ENCODE measurements at regions not wholly inside any gene's neighbourhood (a gene's known extent, or its start where the extent isn't known, plus 50 kb on each side); places are given as distances from the start of the nearest gene placed in this dataset.

DNA sequence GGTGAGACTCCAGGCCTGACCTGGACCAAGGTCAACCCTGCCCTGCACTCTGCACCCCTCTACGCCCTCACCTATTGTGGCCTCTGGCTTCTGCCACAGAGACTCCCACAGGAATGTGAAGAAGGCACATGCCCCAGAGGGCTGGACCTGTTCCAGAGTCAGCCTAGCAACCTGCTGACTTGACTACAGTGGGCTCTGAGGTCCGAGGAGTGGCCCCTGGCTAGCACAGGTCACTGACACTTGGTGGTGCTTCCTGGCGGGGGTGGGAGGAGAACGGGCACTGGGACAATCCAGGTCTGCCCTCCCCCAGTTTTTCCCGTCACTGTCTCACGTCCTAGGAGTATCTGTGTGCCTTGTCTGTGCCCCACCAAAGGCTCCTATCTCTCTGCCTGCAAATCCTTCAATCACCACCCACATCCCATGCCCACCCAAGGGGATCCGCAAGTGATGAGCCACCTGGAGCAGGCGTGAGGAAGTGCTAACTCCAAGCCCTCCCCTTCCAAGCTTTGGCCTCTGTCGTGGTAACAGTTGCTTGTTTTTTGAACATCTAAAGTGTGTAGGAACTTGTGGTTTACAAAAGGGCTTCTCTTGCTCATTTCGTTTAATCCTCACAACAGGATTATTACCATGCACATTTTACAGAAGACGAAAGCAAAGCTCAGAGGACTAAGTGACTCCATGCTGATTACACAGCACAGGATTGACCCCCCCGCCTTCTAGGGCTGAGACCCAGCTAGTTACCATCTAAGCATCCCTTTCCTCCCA lies 86.2 kb downstream of the MCFD2 start:
- Histone ChIP-seq H3K9me3 (replicated peaks; ENCODE audit: low read length) (no peaks in the 10 kb centered on the region), H3K27me3 (ENCODE audit: control insufficient read depth, insufficient read depth, low read length) (no peaks in the 10 kb centered on the region), H3K36me3 (ENCODE audit: insufficient read depth, low read length) (no peaks in the 10 kb centered on the region), H3K4me1 (ENCODE audit: control insufficient read depth, insufficient read depth, low read length) (peaks cover 45% of the 10 kb centered on the region), H3K4me3 (ENCODE audit: low read length) (no peak overlapping the region), H3K9ac (ENCODE audit: low read depth, low read length) (no peak overlapping the region), H3K4me2 (ENCODE audit: low read length) (no peak overlapping the region)

DNA sequence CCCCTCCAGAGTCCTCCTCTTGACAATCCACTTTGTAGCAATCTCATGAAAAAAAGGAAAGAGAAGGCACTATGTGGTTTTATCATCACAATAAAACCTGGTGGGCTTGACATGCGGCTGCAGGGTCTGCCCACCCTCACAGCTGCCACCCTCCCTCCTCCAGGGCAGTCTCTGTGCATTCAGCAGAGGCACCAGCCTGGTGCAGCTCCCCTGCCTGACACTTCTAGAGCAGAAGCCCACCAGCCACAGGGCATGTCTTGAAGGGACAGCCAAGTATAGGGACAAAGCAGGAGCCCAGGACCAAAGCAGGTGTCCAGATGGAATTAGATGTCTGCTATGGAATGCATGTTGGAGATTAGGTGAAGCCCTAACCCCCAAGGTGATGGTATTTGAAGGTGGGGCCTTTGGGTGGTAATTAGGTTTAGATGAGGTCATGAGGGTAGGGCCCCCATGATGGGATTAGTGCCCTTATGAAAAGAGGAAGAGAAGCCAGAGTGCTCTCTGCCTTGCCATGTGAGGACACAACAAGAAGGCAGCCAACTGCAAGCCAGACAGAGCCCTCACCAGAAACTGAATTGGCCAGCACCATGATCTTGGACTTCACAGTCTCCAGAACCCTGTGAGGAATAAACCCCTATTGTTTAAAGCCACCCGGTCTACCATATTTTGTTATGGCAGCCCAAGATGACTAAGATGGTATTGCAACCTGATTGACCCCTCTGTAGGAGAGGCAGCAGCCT lies 86.9 kb downstream of the MCFD2 start:
- no peaks in the 10 kb centered on the region for H3K9me3 ChIP-seq (replicated peaks; ENCODE audit: low read length)
- no peaks in the 10 kb centered on the region for H3K27me3 ChIP-seq (ENCODE audit: control insufficient read depth, insufficient read depth, low read length)
- no peak overlapping the region for H3K9ac ChIP-seq (ENCODE audit: low read depth, low read length)

GRCh38 chr2:46828135-46828438 lies 87.5 kb downstream of the MCFD2 start:
- H3K9ac ChIP-seq (ENCODE audit: low read depth, low read length): no peak overlapping the region
- peaks cover 45% of the 10 kb centered on the region for H3K4me1 ChIP-seq (ENCODE audit: control insufficient read depth, insufficient read depth, low read length)

More for the DNA sequence above, 86.9 kb downstream of the MCFD2 start:
- no peak overlapping the region for H3K4me3 ChIP-seq (ENCODE audit: low read length)
- H3K4me2 ChIP-seq (ENCODE audit: low read length): no peak overlapping the region
- no peaks in the 10 kb centered on the region for H3K36me3 ChIP-seq (ENCODE audit: insufficient read depth, low read length)
- peaks cover 45% of the 10 kb centered on the region for H3K4me1 ChIP-seq (ENCODE audit: control insufficient read depth, insufficient read depth, low read length)

DNA sequence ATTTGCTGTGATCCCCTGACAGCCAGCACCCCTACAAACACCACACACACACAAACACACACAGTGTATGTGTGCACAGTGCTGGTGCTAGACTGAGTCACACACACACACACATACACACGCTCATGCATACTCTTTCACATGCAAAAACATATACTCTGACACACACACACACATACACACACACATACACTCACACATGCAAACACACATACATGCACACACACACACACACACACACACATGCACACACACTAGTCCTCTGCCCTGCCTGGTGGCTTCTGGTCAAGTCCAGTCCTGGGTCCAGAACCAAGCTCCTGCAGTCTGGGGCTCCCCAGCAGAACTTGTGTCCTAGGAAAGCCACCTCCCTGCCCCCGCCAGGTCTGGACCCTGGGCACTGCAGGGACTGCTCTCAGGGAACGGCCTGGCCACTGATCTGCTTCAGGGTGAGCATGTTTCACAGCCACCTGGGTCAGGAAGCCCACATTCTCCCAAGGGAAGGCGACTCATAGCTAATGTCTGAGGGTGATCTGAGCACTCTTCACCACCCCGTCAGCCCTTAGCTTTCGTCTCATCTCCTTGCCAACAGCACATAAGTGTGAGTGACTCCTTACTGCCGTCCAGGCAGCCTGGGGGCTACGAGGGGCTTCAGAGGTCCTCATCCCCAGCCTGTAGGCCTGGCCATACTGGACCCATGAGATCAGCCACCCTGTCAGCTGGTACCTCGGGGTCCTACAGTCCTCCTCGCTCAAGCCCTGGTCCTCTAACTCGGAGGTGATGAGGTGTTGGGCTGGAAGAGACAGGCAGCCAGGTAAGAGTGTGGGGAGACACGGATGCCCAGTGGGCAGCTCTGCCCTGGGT lies 88.1 kb downstream of the MCFD2 start:
- H3K4me1 ChIP-seq (ENCODE audit: control insufficient read depth, insufficient read depth, low read length): peaks cover 45% of the 10 kb centered on the region
- H3K9ac ChIP-seq (ENCODE audit: low read depth, low read length): no peak overlapping the region
- H3K4me2 ChIP-seq (ENCODE audit: low read length): peak overlapping the region; percentile 30
- no peaks in the 10 kb centered on the region for H3K27me3 ChIP-seq (ENCODE audit: control insufficient read depth, insufficient read depth, low read length)
- no peaks in the 10 kb centered on the region for H3K9me3 ChIP-seq (replicated peaks; ENCODE audit: low read length)
- peak overlapping the region; percentile 8 for H3K4me3 ChIP-seq (ENCODE audit: low read length)
- no peaks in the 10 kb centered on the region for H3K36me3 ChIP-seq (ENCODE audit: insufficient read depth, low read length)

More at GRCh38 chr2:46828135-46828438, 87.5 kb downstream of the MCFD2 start:
- no peaks in the 10 kb centered on the region for H3K36me3 ChIP-seq (ENCODE audit: insufficient read depth, low read length)
- H3K4me3 ChIP-seq (ENCODE audit: low read length): peak overlapping the region; percentile 8
- H3K9me3 ChIP-seq (replicated peaks; ENCODE audit: low read length): no peaks in the 10 kb centered on the region
- H3K4me2 ChIP-seq (ENCODE audit: low read length): peak overlapping the region; percentile 30
- H3K27me3 ChIP-seq (ENCODE audit: control insufficient read depth, insufficient read depth, low read length): no peaks in the 10 kb centered on the region

GRCh38 chr2:46826569-46827245 lies 88.9 kb downstream of the MCFD2 start:
- Histone ChIP-seq H3K9me3 (replicated peaks; ENCODE audit: low read length) (no peaks in the 10 kb centered on the region), H3K27me3 (ENCODE audit: control insufficient read depth, insufficient read depth, low read length) (no peaks in the 10 kb centered on the region), H3K36me3 (ENCODE audit: insufficient read depth, low read length) (no peaks in the 10 kb centered on the region), H3K4me2 (ENCODE audit: low read length) (no peak overlapping the region), H3K4me3 (ENCODE audit: low read length) (no peak overlapping the region), H3K9ac (ENCODE audit: low read depth, low read length) (no peak overlapping the region), H3K4me1 (ENCODE audit: control insufficient read depth, insufficient read depth, low read length) (peaks cover 41% of the 10 kb centered on the region)

- Histone ChIP-seq H3K36me3 (ENCODE audit: insufficient read depth, low read length) (no peaks in the 10 kb centered on the region), H3K4me1 (ENCODE audit: control insufficient read depth, insufficient read depth, low read length) (peaks cover 36% of the 10 kb centered on the region), H3K4me3 (ENCODE audit: low read length) (no peak overlapping the region), H3K9ac (ENCODE audit: low read depth, low read length) (peak overlapping the region; percentile 11), H3K4me2 (ENCODE audit: low read length) (no peak overlapping the region), H3K27me3 (ENCODE audit: control insufficient read depth, insufficient read depth, low read length) (no peaks in the 10 kb centered on the region), H3K9me3 (replicated peaks; ENCODE audit: low read length) (no peaks in the 10 kb centered on the region)
Observed at GRCh38 chr2:46825939-46826568, 89.6 kb downstream of the MCFD2 start.

DNA sequence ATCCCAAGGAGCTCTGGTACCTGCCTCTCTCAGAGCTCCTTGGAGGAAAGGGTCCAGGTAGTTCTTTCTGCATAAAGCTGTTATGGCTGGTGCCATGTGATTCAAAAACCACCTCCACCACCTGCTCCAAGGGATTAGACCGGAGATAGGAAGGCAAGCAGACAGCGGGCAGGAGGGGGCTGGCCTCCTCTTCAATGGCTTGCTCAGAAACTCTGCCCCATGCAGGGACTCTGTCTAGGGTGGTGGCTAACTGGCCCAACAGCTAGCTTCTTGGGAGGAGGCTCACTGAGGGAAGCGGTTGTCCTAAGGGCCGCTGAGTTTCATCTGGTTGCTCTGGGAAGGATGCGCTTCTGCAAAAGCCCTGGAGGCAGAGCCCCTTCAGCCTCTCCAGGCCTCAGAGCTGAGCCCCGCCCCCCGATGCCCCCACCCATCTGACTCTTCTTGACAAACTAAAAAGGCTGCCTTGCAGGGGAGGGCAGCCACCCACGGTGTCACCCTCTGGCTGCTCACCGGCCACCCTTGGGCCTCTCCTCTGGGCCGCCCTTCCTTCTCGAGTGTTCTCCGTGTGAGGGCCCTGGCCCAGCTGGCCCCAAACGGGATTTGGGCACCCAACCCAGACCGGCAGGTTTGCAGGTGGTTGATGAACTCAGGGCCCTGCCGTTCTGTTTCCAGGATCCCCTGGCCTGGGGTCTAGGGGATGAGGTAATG lies 90.2 kb downstream of the MCFD2 start:
- no peak overlapping the region for H3K4me2 ChIP-seq (ENCODE audit: low read length)
- H3K36me3 ChIP-seq (ENCODE audit: insufficient read depth, low read length): no peaks in the 10 kb centered on the region
- no peaks in the 10 kb centered on the region for H3K27me3 ChIP-seq (ENCODE audit: control insufficient read depth, insufficient read depth, low read length)
- H3K4me3 ChIP-seq (ENCODE audit: low read length): no peak overlapping the region
- H3K9ac ChIP-seq (ENCODE audit: low read depth, low read length): peak overlapping the region; percentile 11
- H3K9me3 ChIP-seq (replicated peaks; ENCODE audit: low read length): no peaks in the 10 kb centered on the region
- H3K4me1 ChIP-seq (ENCODE audit: control insufficient read depth, insufficient read depth, low read length): peaks cover 29% of the 10 kb centered on the region

GRCh38 chr2:46824611-46825010 lies 91.0 kb downstream of the MCFD2 start:
- H3K36me3 ChIP-seq (ENCODE audit: insufficient read depth, low read length): no peaks in the 10 kb centered on the region
- H3K9ac ChIP-seq (ENCODE audit: low read depth, low read length): no peak overlapping the region
- no peaks in the 10 kb centered on the region for H3K9me3 ChIP-seq (replicated peaks; ENCODE audit: low read length)
- no peak overlapping the region for H3K4me3 ChIP-seq (ENCODE audit: low read length)
- H3K4me2 ChIP-seq (ENCODE audit: low read length): no peak overlapping the region
- H3K27me3 ChIP-seq (ENCODE audit: control insufficient read depth, insufficient read depth, low read length): no peaks in the 10 kb centered on the region
- H3K4me1 ChIP-seq (ENCODE audit: control insufficient read depth, insufficient read depth, low read length): peaks cover 28% of the 10 kb centered on the region

DNA sequence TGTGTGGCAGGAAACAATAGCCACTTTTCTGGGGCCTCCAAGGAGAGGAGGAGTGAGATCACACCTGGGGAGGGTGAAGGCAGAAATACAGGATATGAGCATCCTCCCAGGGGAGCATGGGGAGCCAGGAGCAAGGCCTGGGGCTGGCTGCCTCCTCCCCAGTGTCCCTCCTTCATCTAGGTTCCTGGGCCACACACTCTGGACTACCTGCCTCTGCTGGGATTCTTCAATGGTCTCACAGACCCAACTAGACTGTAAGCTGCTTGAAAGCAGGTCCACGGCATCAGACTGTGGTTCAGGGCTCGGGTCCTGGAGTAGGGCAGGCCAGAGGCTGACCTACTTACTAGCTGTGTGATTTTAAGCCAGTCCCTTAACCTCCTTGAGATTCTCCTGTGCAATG lies 94.0 kb downstream of the MCFD2 start:
- H3K4me3 ChIP-seq (ENCODE audit: low read length): no peak overlapping the region
- no peaks in the 10 kb centered on the region for H3K9me3 ChIP-seq (replicated peaks; ENCODE audit: low read length)
- no peaks in the 10 kb centered on the region for H3K36me3 ChIP-seq (ENCODE audit: insufficient read depth, low read length)
- no peaks in the 10 kb centered on the region for H3K27me3 ChIP-seq (ENCODE audit: control insufficient read depth, insufficient read depth, low read length)
- H3K4me1 ChIP-seq (ENCODE audit: control insufficient read depth, insufficient read depth, low read length): peaks cover 14% of the 10 kb centered on the region
- no peak overlapping the region for H3K9ac ChIP-seq (ENCODE audit: low read depth, low read length)
- no peak overlapping the region for H3K4me2 ChIP-seq (ENCODE audit: low read length)

- Histone ChIP-seq H3K36me3 (ENCODE audit: insufficient read depth, low read length) (no peaks in the 10 kb centered on the region), H3K9me3 (replicated peaks; ENCODE audit: low read length) (no peaks in the 10 kb centered on the region), H3K4me1 (ENCODE audit: control insufficient read depth, insufficient read depth, low read length) (peaks cover 13% of the 10 kb centered on the region), H3K9ac (ENCODE audit: low read depth, low read length) (no peak overlapping the region), H3K27me3 (ENCODE audit: control insufficient read depth, insufficient read depth, low read length) (no peaks in the 10 kb centered on the region), H3K4me2 (ENCODE audit: low read length) (no peak overlapping the region), H3K4me3 (ENCODE audit: low read length) (no peak overlapping the region)
Observed at GRCh38 chr2:46818819-46819218, 96.8 kb downstream of the MCFD2 start.
